ENCODE measurements at regions not wholly inside any gene's neighbourhood (a gene's known extent, or its start where the extent isn't known, plus 50 kb on each side); places are given as distances from the start of the nearest gene placed in this dataset.

- no peak for TF ChIP-seq CTCF (IDR thresholded peaks at IDR 0.05)
- no peak for TF ChIP-seq ZFX (IDR thresholded peaks at IDR 0.05; ENCODE audit: borderline replicate concordance)
Observed at GRCh38 chrX:106454991-106455390, 156.8 kb upstream of the RADX start.

All from 22Rv1 (cell line).